Left colon (tissue), 2 donors: ENCODE measurements at regions not wholly inside any gene's neighbourhood (a gene's known extent, or its start where the extent isn't known, plus 50 kb on each side); places are given as distances from the start of the nearest gene placed in this dataset.
"Not testable (repeated sequence)": the region's sequence is repeated elsewhere in the genome, so short reads cannot be mapped to it uniquely, and the experiment has no call there.

ENCODE experiments used
- ATAC-seq: fragments of 200-7000 bp; cut with Tn5 transposase; one replicate; pipeline ENCODE4 v1.9.1; 2020; ENCODE audit warnings: mild to moderate bottlenecking, moderate library complexity
- DNase-seq, 2 donors: peaks; one replicate each; pipeline ENCODE4 v3.0.0-alpha.2; 2020
- intact Hi-C, 2 donors: fragments of 100-400 bp; cut with DNase I in 1 of 2; cut with micrococcal nuclease in 1 of 2; formaldehyde crosslinking; loops; one replicate each; pipeline versions ENCODE4 v1.11.2 to v1.14.0; 2022; cut with DNase I, micrococcal nuclease
- donor health status: DM: no; HTN: no; CAD: no.
- donor health status: DM: yes; HTN: yes; CAD: no.

DNA sequence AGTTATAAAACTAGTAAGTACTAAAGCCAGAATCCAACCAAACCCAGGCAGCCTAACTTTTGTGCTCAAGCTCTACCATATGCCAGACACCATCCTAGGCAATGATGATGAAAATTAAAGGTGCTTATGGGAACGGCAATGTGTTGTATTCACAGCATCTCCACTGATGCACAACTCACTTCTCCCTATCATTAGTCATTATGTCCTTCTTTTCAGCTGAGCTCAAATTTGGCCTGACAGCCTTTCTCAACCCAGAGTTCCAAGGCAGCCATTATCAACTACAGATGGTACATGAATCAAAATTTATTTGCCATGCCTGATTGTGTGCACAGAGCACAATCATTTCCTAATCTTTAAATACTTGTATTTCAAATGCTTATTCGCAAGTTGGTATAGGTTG lies 121.6 kb upstream of the TNPO1 start:
- intact Hi-C loops = no loop called here
- DNase-seq = no peak

GRCh38 chr5:72693546-72694205 lies 122.8 kb upstream of the TNPO1 start:
- DNase-seq (no peak), ATAC-seq (no peak)
- intact Hi-C loops = no loop called here

More for the DNA sequence above, 121.6 kb upstream of the TNPO1 start:
- ATAC-seq = no peak

- no peak for ATAC-seq
- intact Hi-C loops = no loop called here
- no peak for DNase-seq
Observed at GRCh38 chr5:72692651-72693442, 123.6 kb upstream of the TNPO1 start.

GRCh38 chr5:72692231-72692637 lies 124.2 kb upstream of the TNPO1 start:
- DNase-seq (no peak), ATAC-seq (no peak)
- intact Hi-C loops = no loop called here

GRCh38 chr5:72691751-72692150 lies 124.7 kb upstream of the TNPO1 start:
- ATAC-seq = no peak
- no peak for DNase-seq
- intact Hi-C loops = no loop called here

DNA sequence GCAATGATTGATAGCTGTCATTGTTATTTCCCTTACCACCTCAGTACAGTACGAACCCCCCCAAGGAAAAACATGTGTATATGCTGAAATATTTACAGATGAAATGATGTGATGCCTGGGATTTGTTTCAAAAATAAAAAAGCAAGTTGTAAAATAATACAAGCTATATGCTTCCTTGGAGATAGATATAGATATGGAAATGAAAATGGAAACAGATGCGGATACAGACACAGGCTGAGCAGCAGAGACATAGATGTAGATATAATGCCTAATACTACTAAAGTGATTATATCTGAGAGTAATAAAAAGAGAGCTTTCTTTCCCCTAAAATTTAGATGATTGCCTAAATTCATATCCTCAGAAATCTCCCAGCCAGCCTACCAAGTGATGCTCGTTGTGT lies 127.5 kb upstream of the TNPO1 start:
- intact Hi-C loops = no loop called here
- ATAC-seq (no peak), DNase-seq (no peak)

- intact Hi-C loops = no loop called here
- no peak for ATAC-seq
- no peak for DNase-seq
Observed at GRCh38 chr5:72687288-72687687, 129.2 kb upstream of the TNPO1 start.

GRCh38 chr5:72682561-72682960 lies 133.9 kb upstream of the TNPO1 start:
- DNase-seq (no peak), ATAC-seq (no peak)
- intact Hi-C loops = no loop called here

DNA sequence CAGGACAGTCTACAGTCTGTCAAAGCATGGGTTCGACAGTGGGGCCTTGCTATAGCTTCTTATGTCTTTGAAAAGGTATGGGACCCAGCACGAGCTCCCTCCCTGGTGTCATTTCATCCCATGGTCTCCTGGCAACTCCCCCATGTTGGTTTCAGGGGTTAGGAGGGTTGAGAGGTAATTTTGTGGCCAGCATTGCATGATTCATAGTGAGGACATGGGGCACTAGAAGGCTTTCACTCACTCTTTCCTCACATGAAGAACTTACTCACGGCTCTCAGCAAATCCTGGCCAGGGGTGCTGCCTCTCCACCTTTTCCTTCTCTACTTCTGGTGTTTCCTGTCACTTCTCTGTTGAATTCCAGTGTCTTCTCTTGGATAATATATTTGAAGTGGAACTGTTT lies 134.7 kb upstream of the TNPO1 start:
- intact Hi-C loops = no loop called here
- ATAC-seq = no peak

DNA sequence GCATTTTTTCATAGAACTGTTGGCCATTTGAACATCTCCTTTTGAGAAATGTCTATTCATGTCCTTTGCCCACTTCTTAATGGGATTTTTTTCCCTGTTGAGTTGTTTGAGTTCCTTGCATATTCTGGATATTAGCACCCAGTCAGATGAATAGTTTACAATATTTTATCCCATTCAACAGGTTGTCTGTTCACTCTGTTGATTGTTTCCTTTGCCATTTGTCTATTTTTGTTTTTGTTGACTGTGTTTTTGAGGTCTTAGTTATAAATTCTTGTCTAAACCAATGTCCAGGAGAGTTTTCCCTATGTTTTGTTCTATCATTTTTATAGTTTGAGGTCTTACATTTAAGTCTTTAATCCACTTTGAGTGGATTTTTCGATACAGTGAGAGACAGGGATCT lies 139.0 kb upstream of the TNPO1 start:
- intact Hi-C loops = no loop called here
- ATAC-seq = no peak
- no peak for DNase-seq

More for the DNA sequence above, 134.7 kb upstream of the TNPO1 start:
- DNase-seq = no peak

GRCh38 chr5:72676831-72677230 lies 139.6 kb upstream of the TNPO1 start:
- intact Hi-C loops, DNase-seq, ATAC-seq: not testable (repeated sequence)

DNA sequence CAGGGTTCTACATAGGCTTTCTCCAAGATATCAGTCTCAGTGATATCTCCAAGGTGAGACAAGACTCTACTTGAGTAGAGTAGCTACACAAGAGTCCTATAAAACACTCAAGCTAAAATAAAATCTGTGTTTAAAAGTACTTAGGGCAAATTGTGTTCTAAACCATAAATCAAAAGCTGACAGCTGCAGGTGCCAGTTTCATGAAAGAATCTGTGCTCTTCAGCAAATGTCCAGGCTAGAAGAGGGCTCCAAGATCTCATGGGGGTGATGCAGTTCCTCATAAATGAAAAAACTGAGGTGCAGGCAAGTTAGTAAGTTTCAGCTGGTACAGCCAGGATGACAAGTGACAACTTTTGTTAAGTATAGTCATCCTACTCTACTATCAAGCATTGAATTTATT lies 142.8 kb upstream of the TNPO1 start:
- intact Hi-C loops = no loop called here
- ATAC-seq (no peak), DNase-seq (no peak)

DNA sequence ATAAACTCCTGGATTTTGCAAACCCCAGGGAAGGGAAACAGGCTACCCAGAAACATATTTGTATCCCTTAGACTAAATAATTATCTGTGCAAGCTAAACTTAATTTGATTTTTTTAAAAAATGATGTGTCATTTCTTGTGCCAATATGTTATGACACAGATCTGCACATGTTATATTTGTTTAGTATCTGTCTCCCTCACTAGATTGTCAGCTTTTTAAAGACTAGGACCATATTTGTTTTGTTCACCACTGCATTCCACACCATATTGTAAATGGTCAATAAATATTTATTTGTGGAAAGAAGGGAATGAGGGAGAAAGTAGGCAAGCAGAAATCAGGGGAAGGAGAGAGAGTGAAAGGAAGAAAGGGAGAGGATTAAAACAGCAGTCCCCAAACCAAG lies 143.3 kb upstream of the TNPO1 start:
- DNase-seq = no peak
- intact Hi-C loops = no loop called here

DNA sequence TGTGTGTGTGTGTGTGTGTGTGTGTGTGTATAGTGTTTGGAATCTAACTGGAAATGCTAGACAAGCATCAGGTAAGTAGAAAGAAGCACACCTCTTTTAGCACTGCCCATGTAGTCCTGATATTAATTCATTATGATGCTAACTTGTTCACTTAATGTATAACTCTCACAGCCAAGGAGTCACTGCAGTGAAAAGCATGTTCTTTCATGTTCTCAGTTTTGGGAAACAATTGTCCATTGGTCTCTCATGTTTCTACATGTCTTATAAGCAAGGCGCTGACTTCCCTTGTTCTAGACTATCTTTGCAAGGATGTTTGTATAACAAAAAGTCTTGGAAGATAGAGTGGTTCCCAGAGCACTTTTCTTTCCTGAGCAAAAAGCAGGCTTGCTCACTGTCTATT lies 148.8 kb upstream of the TNPO1 start:
- intact Hi-C loops = no loop called here
- ATAC-seq (no peak), DNase-seq (no peak)

More for the DNA sequence above, 143.3 kb upstream of the TNPO1 start:
- no peak for ATAC-seq

GRCh38 chr5:72662936-72663335 lies 153.5 kb upstream of the TNPO1 start:
- DNase-seq (no peak), ATAC-seq (no peak)
- intact Hi-C loops = no loop called here

DNA sequence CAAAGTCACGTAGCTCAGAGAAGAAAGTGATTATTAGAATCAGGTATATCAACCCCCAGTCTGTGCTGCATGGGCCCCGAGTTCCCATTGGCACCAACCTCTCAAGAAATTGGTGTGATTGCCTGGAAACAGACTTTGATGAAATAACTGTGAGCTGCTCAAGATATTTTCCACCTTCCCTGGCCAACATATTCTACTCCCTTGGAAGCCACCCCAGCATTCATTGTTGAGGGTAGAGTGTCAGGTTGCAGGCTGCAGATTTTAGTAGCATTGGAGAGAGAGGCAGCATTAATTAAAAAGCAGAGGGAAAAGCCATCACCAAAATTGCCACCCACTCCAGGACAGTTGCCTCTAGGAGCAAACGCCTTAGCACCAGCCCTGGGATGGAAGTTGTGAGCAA lies 154.2 kb upstream of the TNPO1 start:
- no peak for ATAC-seq
- intact Hi-C loops = no loop called here
- DNase-seq = no peak

- intact Hi-C loops = no loop called here
- ATAC-seq (no peak), DNase-seq (no peak)
Observed at GRCh38 chr5:72661405-72661804, 154.2 kb upstream of the ZNF366 start.

DNA sequence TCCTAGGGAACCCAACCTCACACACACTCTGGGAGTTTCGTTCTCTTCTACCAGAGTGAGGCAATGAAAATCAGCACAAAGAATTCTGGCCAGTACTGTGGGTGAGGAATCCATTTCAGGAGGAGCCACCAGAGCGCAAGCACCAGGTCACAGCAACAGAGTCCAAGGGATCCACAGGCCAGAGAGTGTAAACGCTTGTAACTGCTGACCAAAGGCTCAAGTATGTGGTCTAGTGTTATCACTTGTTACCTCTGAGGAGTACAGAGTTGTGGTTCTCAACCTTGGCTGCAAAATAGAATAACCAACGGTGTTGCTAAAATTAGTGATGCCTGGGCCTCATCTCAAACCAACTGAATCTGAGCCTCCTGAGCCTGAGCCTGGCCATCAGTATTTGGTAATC lies 152.5 kb upstream of the ZNF366 start:
- intact Hi-C loops = no loop called here
- DNase-seq = no peak
- no peak for ATAC-seq

GRCh38 chr5:72658761-72659540 lies 151.7 kb upstream of the ZNF366 start:
- no peak for DNase-seq
- ATAC-seq = no peak
- intact Hi-C loops = no loop called here

- DNase-seq = no peak
- intact Hi-C loops = no loop called here
- ATAC-seq = no peak
Observed at GRCh38 chr5:72658161-72658560, 151.0 kb upstream of the ZNF366 start.
